ENCODE measurements at regions not wholly inside any gene's neighbourhood (a gene's known extent, or its start where the extent isn't known, plus 50 kb on each side); places are given as distances from the start of the nearest gene placed in this dataset.

GRCh38 chr18:24590946-24591345 is 130.5 kb downstream of the HRH4 start:
- Histone ChIP-seq H3K27ac (no peak overlapping the region), H3K4me3 (no peak overlapping the region), H3K4me1 (no peaks in the 10 kb centered on the region), H3K9me3 (no peaks in the 10 kb centered on the region), H3K27me3 (no peaks in the 10 kb centered on the region), H3K36me3 (no peaks in the 10 kb centered on the region)
- intact Hi-C loops (cut with DNase I; ENCODE audit: low total_unique reads) = no loop called here
- TF ChIP-seq POLR2A (IDR thresholded peaks at IDR 0.05) = no peak
- no peak for TF ChIP-seq CTCF (IDR thresholded peaks at IDR 0.05)
- DNase-seq = no peak

DNA sequence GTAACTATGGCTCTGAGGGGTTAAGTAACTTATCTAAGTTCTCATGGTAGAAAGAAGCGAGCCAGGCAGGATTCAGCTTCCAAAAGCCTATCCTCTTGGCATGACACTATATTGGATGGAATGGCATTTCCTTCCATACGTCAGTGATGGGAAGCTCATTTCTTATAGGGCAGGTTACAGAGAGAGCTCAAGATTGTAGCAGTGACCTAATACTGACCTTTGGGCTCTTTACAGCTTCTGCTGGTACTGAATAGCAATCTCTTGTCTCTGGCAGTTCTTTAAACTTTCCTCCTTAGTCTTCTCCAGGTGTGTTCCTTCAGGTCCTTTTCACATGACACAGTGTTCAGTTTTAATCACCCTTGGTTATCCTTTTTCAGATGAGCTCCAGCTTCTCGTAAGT is 133.0 kb downstream of the HRH4 start:
- no peak overlapping the region for H3K27ac ChIP-seq
- no peak for DNase-seq
- TF ChIP-seq CTCF (IDR thresholded peaks at IDR 0.05) (no peak), POLR2A (IDR thresholded peaks at IDR 0.05) (no peak)
- no peaks in the 10 kb centered on the region for H3K9me3 ChIP-seq
- H3K36me3 ChIP-seq = no peaks in the 10 kb centered on the region
- intact Hi-C loops (cut with DNase I; ENCODE audit: low total_unique reads) = no loop called here
- H3K4me3 ChIP-seq = no peak overlapping the region
- no peaks in the 10 kb centered on the region for H3K27me3 ChIP-seq
- no peaks in the 10 kb centered on the region for H3K4me1 ChIP-seq

DNA sequence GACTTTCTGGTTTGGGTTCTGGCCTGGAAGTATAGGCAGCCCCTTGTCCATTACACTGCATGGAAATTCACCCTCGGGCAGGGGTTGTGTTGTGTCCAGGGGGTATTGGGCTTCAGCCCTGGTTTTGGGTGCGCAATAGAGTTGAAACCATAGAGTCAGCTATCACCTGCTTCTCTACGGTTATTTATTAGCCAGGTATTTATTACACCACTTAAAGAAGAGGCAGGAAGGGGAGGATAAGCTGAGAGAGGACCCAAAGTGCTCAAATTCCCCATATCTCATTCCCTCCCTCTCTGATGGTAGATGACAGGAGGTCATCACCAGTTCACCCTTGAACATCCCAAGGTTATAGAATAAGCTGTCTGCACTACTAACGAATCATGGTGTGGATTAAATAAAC is 133.4 kb downstream of the HRH4 start:
- H3K4me1 ChIP-seq = no peaks in the 10 kb centered on the region
- no peak for DNase-seq
- no peak overlapping the region for H3K27ac ChIP-seq
- no peaks in the 10 kb centered on the region for H3K9me3 ChIP-seq
- no peaks in the 10 kb centered on the region for H3K27me3 ChIP-seq
- H3K36me3 ChIP-seq = no peaks in the 10 kb centered on the region
- no peak overlapping the region for H3K4me3 ChIP-seq
- TF ChIP-seq POLR2A (IDR thresholded peaks at IDR 0.05) = no peak
- no peak for TF ChIP-seq CTCF (IDR thresholded peaks at IDR 0.05)
- intact Hi-C loops (cut with DNase I; ENCODE audit: low total_unique reads) = no loop called here

GRCh38 chr18:24595561-24596031 is 135.2 kb downstream of the HRH4 start:
- DNase-seq = no peak
- intact Hi-C loops (cut with DNase I; ENCODE audit: low total_unique reads) = no loop called here
- Histone ChIP-seq H3K27ac (no peak overlapping the region), H3K36me3 (no peaks in the 10 kb centered on the region), H3K27me3 (no peaks in the 10 kb centered on the region), H3K4me1 (no peaks in the 10 kb centered on the region), H3K4me3 (no peak overlapping the region), H3K9me3 (no peaks in the 10 kb centered on the region)
- TF ChIP-seq POLR2A (IDR thresholded peaks at IDR 0.05) (no peak), CTCF (IDR thresholded peaks at IDR 0.05) (no peak)

GRCh38 chr18:24600076-24600654 is 139.7 kb downstream of the HRH4 start:
- no peak overlapping the region for H3K27ac ChIP-seq
- intact Hi-C loops (cut with DNase I; ENCODE audit: low total_unique reads) = no loop called here
- H3K36me3 ChIP-seq = no peaks in the 10 kb centered on the region
- TF ChIP-seq POLR2A (IDR thresholded peaks at IDR 0.05) = no peak
- TF ChIP-seq CTCF (IDR thresholded peaks at IDR 0.05) = peak; percentile 45 to 59 (median 54)
- no peaks in the 10 kb centered on the region for H3K27me3 ChIP-seq
- no peaks in the 10 kb centered on the region for H3K4me1 ChIP-seq
- H3K4me3 ChIP-seq = no peak overlapping the region
- DNase-seq = peak in 1 of 2 donors; percentile 17
- H3K9me3 ChIP-seq = no peaks in the 10 kb centered on the region

Measured in uterus (tissue), 3 donors.